SK-N-SH treated with all-trans-retinoic acid at 6 μM for 48 hours (cell line): ENCODE measurements at regions not wholly inside any gene's neighbourhood (a gene's known extent, or its start where the extent isn't known, plus 50 kb on each side); places are given as distances from the start of the nearest gene placed in this dataset.

Experiments used
- ATAC-seq: fragments of 200-7000 bp; cut with Tn5 transposase; 3 replicates; pipeline ENCODE4 v1.9.1; 2020; ENCODE audit warnings: mild to moderate bottlenecking, moderate library complexity
- ARNTL ChIP-seq: fragments of 450-650 bp; formaldehyde crosslinking; IDR thresholded peaks from 2 replicates; pipeline ENCODE4 v1.5.0; 2020; ENCODE audit warnings: low read depth, mild to moderate bottlenecking, moderate library complexity, borderline replicate concordance
- BACH2 ChIP-seq: fragments of 250-450 bp; sonication (Bioruptor Pico); IDR thresholded peaks from 2 replicates; pipeline ENCODE4 v1.9.0; 2021; ENCODE audit warnings: mild to moderate bottlenecking, borderline replicate concordance
- CREB5 ChIP-seq: fragments of 250-450 bp; sonication (Bioruptor Pico); IDR thresholded peaks from 2 replicates; pipeline ENCODE4 v1.5.1; 2020; ENCODE audit warnings: low read depth, mild to moderate bottlenecking, moderate library complexity
- CSDC2 ChIP-seq: fragments of 250-450 bp; sonication (Bioruptor Pico); IDR thresholded peaks from 2 replicates; pipeline ENCODE4 v1.5.0; 2020; ENCODE audit warnings: mild to moderate bottlenecking, moderate library complexity
- CSRNP3 ChIP-seq: fragments of 250-450 bp; sonication (Bioruptor Pico); IDR thresholded peaks from 2 replicates; pipeline ENCODE4 v1.5.1; 2021; ENCODE audit warnings: mild to moderate bottlenecking, moderate library complexity
- ESRRG ChIP-seq: fragments of 250-450 bp; sonication (Bioruptor Pico); IDR thresholded peaks from 2 replicates; pipeline ENCODE4 v1.6.1; 2021; ENCODE audit warnings: mild to moderate bottlenecking
- GLIS3 ChIP-seq: fragments of 250-450 bp; sonication (Bioruptor Pico); IDR thresholded peaks from 2 replicates; pipeline ENCODE4 v1.5.0; 2020; ENCODE audit warnings: mild to moderate bottlenecking, moderate library complexity
- ISL1 ChIP-seq: fragments of 250-450 bp; sonication (Bioruptor Pico); IDR thresholded peaks from 2 replicates; pipeline ENCODE4 v2.1.2; 2022; ENCODE audit warnings: mild to moderate bottlenecking, moderate library complexity
- OSR1 ChIP-seq: fragments of 250-450 bp; sonication (Bioruptor Pico); IDR thresholded peaks from 2 replicates; pipeline ENCODE4 v1.8.0; 2022; ENCODE audit warnings: moderate library complexity, mild to moderate bottlenecking, inconsistent platforms
- PATZ1 ChIP-seq: fragments of 250-450 bp; sonication (Bioruptor Pico); IDR thresholded peaks from 2 replicates; pipeline ENCODE4 v1.8.0; 2020; ENCODE audit warnings: mild to moderate bottlenecking, moderate library complexity, borderline replicate concordance
- POU6F1 ChIP-seq: fragments of 250-450 bp; sonication (Bioruptor Pico); IDR thresholded peaks from 2 replicates; pipeline ENCODE4 v1.8.0; 2021; ENCODE audit warnings: low read depth, mild to moderate bottlenecking, moderate library complexity, borderline replicate concordance
- PPARA ChIP-seq: fragments of 250-450 bp; sonication (Bioruptor Pico); IDR thresholded peaks from 2 replicates; pipeline ENCODE4 v1.5.0; 2020; ENCODE audit warnings: mild to moderate bottlenecking, borderline replicate concordance
- RARB ChIP-seq: fragments of 250-450 bp; sonication (Bioruptor Pico); IDR thresholded peaks from 2 replicates; pipeline ENCODE4 v1.8.0; 2021; ENCODE audit warnings: mild to moderate bottlenecking, moderate library complexity
- SNAI2 ChIP-seq: fragments of 250-450 bp; sonication (Bioruptor Pico); IDR thresholded peaks from 2 replicates; pipeline ENCODE4 v1.5.0; 2020; ENCODE audit warnings: mild to moderate bottlenecking, moderate library complexity
- TCF4 ChIP-seq: fragments of 250-450 bp; sonication (Bioruptor Pico); IDR thresholded peaks from 2 replicates; pipeline ENCODE4 v1.8.0; 2021; ENCODE audit warnings: mild to moderate bottlenecking, moderate library complexity, borderline replicate concordance
- TOX ChIP-seq: fragments of 250-450 bp; sonication (Bioruptor Pico); IDR thresholded peaks from 2 replicates; pipeline ENCODE4 v1.8.0; 2021; ENCODE audit warnings: mild to moderate bottlenecking, moderate library complexity, borderline replicate concordance
- TSHZ2 ChIP-seq: fragments of 250-450 bp; sonication (Bioruptor Pico); IDR thresholded peaks from 2 replicates; pipeline ENCODE4 v1.5.0; 2020; ENCODE audit warnings: mild to moderate bottlenecking, moderate library complexity
- ZC3H10 ChIP-seq: fragments of 250-450 bp; sonication (Bioruptor Pico); IDR thresholded peaks from 2 replicates; pipeline ENCODE4 v1.5.1; 2021; ENCODE audit warnings: mild to moderate bottlenecking, moderate library complexity
- ZFP3 ChIP-seq: fragments of 250-450 bp; sonication (Bioruptor Pico); IDR thresholded peaks from 2 replicates; pipeline ENCODE4 v1.5.0; 2020; ENCODE audit warnings: mild to moderate bottlenecking, moderate library complexity
- ZFP30 ChIP-seq: fragments of 450-650 bp; formaldehyde crosslinking; IDR thresholded peaks from 2 replicates; pipeline ENCODE4 v1.5.0; 2022; ENCODE audit warnings: mild to moderate bottlenecking, moderate library complexity
- ZNF565 ChIP-seq: fragments of 450-650 bp; formaldehyde crosslinking; conservative IDR thresholded peaks from 2 replicates; pipeline ENCODE4 v1.5.0; 2020; ENCODE audit warnings: low read depth, mild to moderate bottlenecking, moderate library complexity
- ZNF70 ChIP-seq: fragments of 450-650 bp; formaldehyde crosslinking; IDR thresholded peaks from 2 replicates; pipeline ENCODE4 v1.5.0; 2020; ENCODE audit warnings: mild to moderate bottlenecking, moderate library complexity
- ZNF8 ChIP-seq: fragments of 450-650 bp; formaldehyde crosslinking; IDR thresholded peaks from 2 replicates; pipeline ENCODE4 v1.5.0; 2020; ENCODE audit warnings: mild to moderate bottlenecking, moderate library complexity

GRCh38 chr5:158414780-158415179 lies 555.8 kb upstream of the CLINT1 start (continued):
- TF ChIP-seq POU6F1: no peak
- no peak for TF ChIP-seq ESRRG (CRISPR knock-in tag)
- TF ChIP-seq TCF4 (CRISPR knock-in tag): no peak

GRCh38 chr5:158414333-158414762 lies 555.4 kb upstream of the CLINT1 start:
- ATAC-seq: peak; percentile 58; the same call in 2 of the 3 replicates
- TF ChIP-seq ZFP30 (CRISPR knock-in tag) (no peak), BACH2 (CRISPR knock-in tag) (no peak), ZNF70 (no peak), ZNF565 (CRISPR knock-in tag) (no peak), ZFP3 (no peak), PPARA (CRISPR knock-in tag) (no peak), ISL1 (no peak), RARB (CRISPR knock-in tag) (no peak), OSR1 (CRISPR knock-in tag) (no peak), CSRNP3 (CRISPR knock-in tag) (no peak), ESRRG (CRISPR knock-in tag) (no peak), PATZ1 (no peak), ZNF8 (no peak), TCF4 (CRISPR knock-in tag) (no peak), SNAI2 (CRISPR knock-in tag) (no peak), TOX (CRISPR knock-in tag) (no peak), POU6F1 (no peak), ARNTL (CRISPR knock-in tag) (no peak), GLIS3 (no peak)

GRCh38 chr5:158413122-158413680 lies 554.3 kb upstream of the CLINT1 start:
- TF ChIP-seq ZC3H10 (CRISPR knock-in tag) (no peak), CREB5 (CRISPR knock-in tag) (no peak), CSDC2 (no peak), ARNTL (CRISPR knock-in tag) (no peak), ZNF70 (no peak), ISL1 (no peak), TOX (CRISPR knock-in tag) (no peak), ZFP3 (no peak)
- ATAC-seq: no peak

GRCh38 chr5:158410976-158411375 lies 552.0 kb upstream of the CLINT1 start:
- ATAC-seq: no peak
- TF ChIP-seq CREB5 (CRISPR knock-in tag): no peak
- no peak for TF ChIP-seq ARNTL (CRISPR knock-in tag)
- no peak for TF ChIP-seq OSR1 (CRISPR knock-in tag)
- TF ChIP-seq TCF4 (CRISPR knock-in tag): no peak
- no peak for TF ChIP-seq TSHZ2 (CRISPR knock-in tag)
- TF ChIP-seq ZFP3: no peak
- TF ChIP-seq TOX (CRISPR knock-in tag): no peak
- TF ChIP-seq BACH2 (CRISPR knock-in tag): no peak
- TF ChIP-seq SNAI2 (CRISPR knock-in tag): no peak
